ENCODE measurements at regions not wholly inside any gene's neighbourhood (a gene's known extent, or its start where the extent isn't known, plus 50 kb on each side); places are given as distances from the start of the nearest gene placed in this dataset.

GRCh38 chr15:93415576-93415975, 326.6 kb upstream of the RGMA start:
- no peak for ATAC-seq
- Mint-ChIP-seq H3K4me3 (no peak overlapping the region), H3K27me3 (peaks cover 15 to 19% of the 10 kb centered on the region in 2 donors), H3K27ac (no peak overlapping the region), H3K4me1 (ENCODE audit: low read depth in 2 of 2) (no peaks in the 10 kb centered on the region), H3K36me3 (no peaks in the 10 kb centered on the region), H3K9me3 (peaks cover 3% of the 10 kb centered on the region)
- no peak for DNase-seq (ENCODE audit: low spot score)

- Mint-ChIP-seq H3K27ac (no peak overlapping the region), H3K4me3 (no peak overlapping the region), H3K27me3 (peaks cover 12 to 13% of the 10 kb centered on the region in 2 donors), H3K36me3 (no peaks in the 10 kb centered on the region), H3K9me3 (peaks cover 3% of the 10 kb centered on the region), H3K4me1 (ENCODE audit: low read depth in 2 of 2) (no peaks in the 10 kb centered on the region)
- ATAC-seq (no peak), DNase-seq (ENCODE audit: low spot score) (no peak)
These were observed 325.7 kb upstream of the RGMA start for GRCh38 chr15:93414576-93415231.

- H3K36me3 Mint-ChIP-seq, result no peaks in the 10 kb centered on the region
- no peaks in the 10 kb centered on the region for H3K4me1 Mint-ChIP-seq (ENCODE audit: low read depth in 2 of 2)
These were observed 324.7 kb upstream of the RGMA start for GRCh38 chr15:93413745-93414144.

GRCh38 chr15:93399121-93399520, 310.1 kb upstream of the RGMA start:
- H3K27ac Mint-ChIP-seq, result no peak overlapping the region
- no peaks in the 10 kb centered on the region for H3K36me3 Mint-ChIP-seq
- DNase-seq (ENCODE audit: low spot score) (no peak), ATAC-seq (no peak)
- H3K9me3 Mint-ChIP-seq, result no peaks in the 10 kb centered on the region
- H3K27me3 Mint-ChIP-seq, result peaks cover 28 to 51% of the 10 kb centered on the region in 2 donors
- H3K4me1 Mint-ChIP-seq (ENCODE audit: low read depth in 2 of 2), result no peaks in the 10 kb centered on the region
- H3K4me3 Mint-ChIP-seq, result no peak overlapping the region

More at GRCh38 chr15:93413745-93414144, 324.7 kb upstream of the RGMA start:
- H3K27me3 Mint-ChIP-seq, result peaks cover 9 to 16% of the 10 kb centered on the region in 2 donors
- no peak for ATAC-seq
- DNase-seq (ENCODE audit: low spot score), result no peak
- peaks cover 3% of the 10 kb centered on the region for H3K9me3 Mint-ChIP-seq
- H3K27ac Mint-ChIP-seq, result no peak overlapping the region
- H3K4me3 Mint-ChIP-seq, result no peak overlapping the region

- H3K9me3 Mint-ChIP-seq, result no peaks in the 10 kb centered on the region
- H3K27me3 Mint-ChIP-seq, result peaks cover 11 to 21% of the 10 kb centered on the region in 2 donors
- H3K4me3 Mint-ChIP-seq, result no peak overlapping the region
- ATAC-seq (no peak), DNase-seq (ENCODE audit: low spot score) (no peak)
- H3K27ac Mint-ChIP-seq, result no peak overlapping the region
- H3K36me3 Mint-ChIP-seq, result no peaks in the 10 kb centered on the region
- H3K4me1 Mint-ChIP-seq (ENCODE audit: low read depth in 2 of 2), result no peaks in the 10 kb centered on the region
These were observed 300.2 kb upstream of the RGMA start for GRCh38 chr15:93389211-93389610.

GRCh38 chr15:93384886-93385285, 295.9 kb upstream of the RGMA start:
- Mint-ChIP-seq H3K4me1 (ENCODE audit: low read depth in 2 of 2) (no peaks in the 10 kb centered on the region), H3K27ac (no peak overlapping the region), H3K9me3 (no peaks in the 10 kb centered on the region), H3K36me3 (no peaks in the 10 kb centered on the region), H3K27me3 (peaks cover 0 to 12% of the 10 kb centered on the region in 2 donors), H3K4me3 (no peak overlapping the region)
- ATAC-seq (no peak), DNase-seq (ENCODE audit: low spot score) (no peak)

GRCh38 chr15:93382200-93382820, 293.3 kb upstream of the RGMA start:
- ATAC-seq (no peak), DNase-seq (ENCODE audit: low spot score) (no peak)
- H3K27me3 Mint-ChIP-seq, result peaks cover 3 to 10% of the 10 kb centered on the region in 2 donors
- no peak overlapping the region for H3K27ac Mint-ChIP-seq
- H3K9me3 Mint-ChIP-seq, result no peaks in the 10 kb centered on the region
- H3K4me1 Mint-ChIP-seq (ENCODE audit: low read depth in 2 of 2), result no peaks in the 10 kb centered on the region
- H3K4me3 Mint-ChIP-seq, result no peak overlapping the region
- no peaks in the 10 kb centered on the region for H3K36me3 Mint-ChIP-seq

- no peak overlapping the region for H3K4me3 Mint-ChIP-seq
- H3K27ac Mint-ChIP-seq, result no peak overlapping the region
- ATAC-seq (no peak), DNase-seq (ENCODE audit: low spot score) (no peak)
- H3K36me3 Mint-ChIP-seq, result no peaks in the 10 kb centered on the region
- no peaks in the 10 kb centered on the region for H3K4me1 Mint-ChIP-seq (ENCODE audit: low read depth in 2 of 2)
- peaks cover 24 to 26% of the 10 kb centered on the region in 2 donors for H3K27me3 Mint-ChIP-seq
- no peaks in the 10 kb centered on the region for H3K9me3 Mint-ChIP-seq
These were observed 289.5 kb upstream of the RGMA start for GRCh38 chr15:93378558-93378957.

- Mint-ChIP-seq H3K27me3 (peaks cover 24 to 28% of the 10 kb centered on the region in 2 donors), H3K27ac (no peak overlapping the region), H3K36me3 (no peaks in the 10 kb centered on the region), H3K4me3 (no peak overlapping the region), H3K9me3 (no peaks in the 10 kb centered on the region), H3K4me1 (ENCODE audit: low read depth in 2 of 2) (no peaks in the 10 kb centered on the region)
- DNase-seq (ENCODE audit: low spot score) (no peak), ATAC-seq (no peak)
These were observed 283.8 kb upstream of the RGMA start for GRCh38 chr15:93372865-93373223.

- no peak overlapping the region for H3K4me3 Mint-ChIP-seq
- no peaks in the 10 kb centered on the region for H3K4me1 Mint-ChIP-seq (ENCODE audit: low read depth in 2 of 2)
- peaks cover 22 to 27% of the 10 kb centered on the region in 2 donors for H3K27me3 Mint-ChIP-seq
- ATAC-seq (no peak), DNase-seq (ENCODE audit: low spot score) (no peak)
- H3K9me3 Mint-ChIP-seq, result no peaks in the 10 kb centered on the region
- no peaks in the 10 kb centered on the region for H3K36me3 Mint-ChIP-seq
- H3K27ac Mint-ChIP-seq, result no peak overlapping the region
These were observed 283.3 kb upstream of the RGMA start for GRCh38 chr15:93372208-93372864.

- no peaks in the 10 kb centered on the region for H3K4me1 Mint-ChIP-seq (ENCODE audit: low read depth in 2 of 2)
- H3K36me3 Mint-ChIP-seq, result no peaks in the 10 kb centered on the region
- DNase-seq (ENCODE audit: low spot score) (no peak), ATAC-seq (no peak)
- no peaks in the 10 kb centered on the region for H3K9me3 Mint-ChIP-seq
- no peak overlapping the region for H3K27ac Mint-ChIP-seq
- H3K4me3 Mint-ChIP-seq, result no peak overlapping the region
- peaks cover 18 to 28% of the 10 kb centered on the region in 2 donors for H3K27me3 Mint-ChIP-seq
These were observed 277.5 kb upstream of the RGMA start for GRCh38 chr15:93366387-93367100.

- H3K36me3 Mint-ChIP-seq, result no peaks in the 10 kb centered on the region
- no peaks in the 10 kb centered on the region for H3K9me3 Mint-ChIP-seq
- H3K4me3 Mint-ChIP-seq, result no peak overlapping the region
- peaks cover 18 to 23% of the 10 kb centered on the region in 2 donors for H3K27me3 Mint-ChIP-seq
- no peaks in the 10 kb centered on the region for H3K4me1 Mint-ChIP-seq (ENCODE audit: low read depth in 2 of 2)
- H3K27ac Mint-ChIP-seq, result no peak overlapping the region
- DNase-seq (ENCODE audit: low spot score) (no peak), ATAC-seq (no peak)
These were observed 273.8 kb upstream of the RGMA start for GRCh38 chr15:93362821-93363220.

- no peak for ATAC-seq
- Mint-ChIP-seq H3K4me3 (no peak overlapping the region), H3K36me3 (no peaks in the 10 kb centered on the region), H3K9me3 (no peaks in the 10 kb centered on the region), H3K4me1 (ENCODE audit: low read depth in 2 of 2) (no peaks in the 10 kb centered on the region), H3K27me3 (peaks cover 18 to 23% of the 10 kb centered on the region in 2 donors), H3K27ac (no peak overlapping the region)
- DNase-seq (ENCODE audit: low spot score), result no peak
These were observed 273.2 kb upstream of the RGMA start for GRCh38 chr15:93362203-93362602.

GRCh38 chr15:93361703-93362102, 272.7 kb upstream of the RGMA start:
- no peak overlapping the region for H3K4me3 Mint-ChIP-seq
- ATAC-seq (no peak), DNase-seq (ENCODE audit: low spot score) (no peak)
- H3K4me1 Mint-ChIP-seq (ENCODE audit: low read depth in 2 of 2), result no peaks in the 10 kb centered on the region
- peaks cover 18 to 23% of the 10 kb centered on the region in 2 donors for H3K27me3 Mint-ChIP-seq
- no peaks in the 10 kb centered on the region for H3K9me3 Mint-ChIP-seq
- H3K36me3 Mint-ChIP-seq, result no peaks in the 10 kb centered on the region
- no peak overlapping the region for H3K27ac Mint-ChIP-seq
